ENCODE measurements at regions not wholly inside any gene's neighbourhood (a gene's known extent, or its start where the extent isn't known, plus 50 kb on each side); places are given as distances from the start of the nearest gene placed in this dataset.
"Not testable (repeated sequence)": the region's sequence is repeated elsewhere in the genome, so short reads cannot be mapped to it uniquely, and the experiment has no call there.

DNA sequence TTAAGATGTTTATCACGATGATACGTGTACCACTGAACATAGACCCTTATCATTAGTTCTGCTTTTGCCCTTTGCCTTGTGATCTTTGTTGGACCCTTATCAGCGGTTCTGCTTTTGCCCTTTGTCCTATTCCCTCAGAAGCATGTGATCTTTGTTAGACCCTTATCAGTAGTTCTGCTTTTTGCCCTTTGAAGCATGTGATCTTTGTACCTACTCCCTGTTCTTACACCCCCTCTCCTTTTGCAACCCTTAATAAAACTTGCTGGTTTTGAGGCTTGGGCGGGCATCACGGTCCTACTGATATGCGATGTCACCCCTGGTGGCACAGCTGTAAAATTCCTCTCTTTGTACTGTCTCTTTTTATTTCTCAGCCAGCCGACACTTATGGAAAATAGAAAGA lies 117.0 kb downstream of the SDHAF3 start:
- not testable (repeated sequence) for DNase-seq

GRCh38 chr7:97246317-97246716 lies 128.8 kb downstream of the SDHAF3 start:
- no peak for DNase-seq

- DNase-seq, result not testable (repeated sequence)
Measured at GRCh38 chr7:97258187-97258586, 140.7 kb downstream of the SDHAF3 start.

DNA sequence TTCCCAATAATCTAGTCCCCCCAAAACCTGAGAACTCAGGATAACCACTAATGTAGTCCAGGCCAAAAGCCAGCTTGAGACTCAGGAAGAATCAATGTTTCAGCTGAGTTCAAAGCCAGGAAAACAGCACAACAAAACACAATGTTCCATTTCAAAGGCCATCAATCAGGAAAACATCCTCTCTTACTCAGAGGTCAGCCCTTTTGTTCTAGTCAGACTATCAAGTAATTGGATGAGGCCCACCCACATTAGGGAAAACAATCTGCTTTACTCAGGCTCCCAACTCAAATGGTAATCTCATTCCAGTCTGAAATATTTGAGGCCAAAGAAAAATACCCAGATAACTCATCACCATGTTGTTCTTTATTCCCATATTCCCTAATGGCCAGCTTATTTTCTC lies 152.2 kb downstream of the SDHAF3 start:
- DNase-seq, result no peak

DNA sequence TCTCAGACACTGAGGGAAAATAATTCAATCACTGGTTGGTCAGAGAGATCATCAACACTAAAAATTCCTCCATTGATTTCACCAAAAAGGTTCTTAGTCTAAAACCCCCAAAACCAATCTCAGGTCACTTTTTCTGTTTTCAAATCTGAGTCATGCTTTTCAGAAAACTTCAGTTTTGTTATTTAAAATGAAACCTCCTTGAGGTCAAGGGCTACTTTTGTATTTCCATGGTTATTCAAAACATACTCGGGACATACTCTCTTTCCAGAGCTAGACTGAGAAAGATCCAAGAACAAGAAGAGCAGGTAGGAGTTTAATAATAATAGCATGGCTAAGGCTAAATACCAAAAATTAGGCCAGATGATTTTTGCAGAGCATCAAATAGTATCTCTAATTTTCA lies 152.8 kb downstream of the SDHAF3 start:
- DNase-seq, result no peak

DNA sequence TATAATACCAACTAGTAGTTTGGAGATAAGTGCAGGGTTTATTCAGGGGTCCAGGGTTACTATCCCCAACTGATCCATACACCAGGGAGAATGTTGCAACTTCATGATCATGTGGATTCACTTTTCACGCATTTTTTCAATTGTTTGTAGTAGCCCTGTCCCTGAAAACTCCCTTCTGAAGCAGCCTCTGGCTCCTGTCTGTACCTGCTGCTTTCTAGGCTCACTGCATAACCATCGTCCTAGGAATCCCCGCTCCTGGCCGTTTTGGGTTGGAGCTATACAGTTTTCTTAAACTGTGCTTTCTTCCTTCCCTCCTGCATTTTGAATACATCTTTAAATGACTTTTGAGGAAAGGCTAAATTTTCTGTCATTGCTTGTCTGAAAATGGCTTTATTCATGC lies 154.1 kb downstream of the SDHAF3 start:
- no peak for DNase-seq

- no peak for DNase-seq
Measured at GRCh38 chr7:97272237-97272975, 154.9 kb downstream of the SDHAF3 start.

- no peak for DNase-seq
Measured at GRCh38 chr7:97275475-97275874, 158.0 kb downstream of the SDHAF3 start.

DNA sequence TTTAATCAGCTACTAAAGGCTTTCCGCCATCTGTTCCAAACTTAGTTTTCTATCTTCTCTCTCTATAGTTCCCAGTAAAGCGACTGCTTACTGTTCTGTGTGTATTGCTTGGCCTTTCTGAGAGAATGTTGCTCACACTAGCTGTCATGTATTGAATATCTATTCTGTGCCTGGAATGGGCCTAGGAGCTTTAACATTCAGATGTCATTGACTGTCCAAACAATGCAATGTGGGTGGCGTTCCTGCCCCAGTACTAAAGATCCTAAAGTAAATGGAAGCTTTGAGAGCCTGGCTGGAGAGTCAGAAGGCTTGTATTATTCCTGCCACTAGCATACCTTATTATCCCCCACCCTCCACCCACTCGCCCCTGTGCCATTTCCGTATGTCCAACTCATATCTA lies 163.5 kb downstream of the SDHAF3 start:
- no peak for DNase-seq

DNA sequence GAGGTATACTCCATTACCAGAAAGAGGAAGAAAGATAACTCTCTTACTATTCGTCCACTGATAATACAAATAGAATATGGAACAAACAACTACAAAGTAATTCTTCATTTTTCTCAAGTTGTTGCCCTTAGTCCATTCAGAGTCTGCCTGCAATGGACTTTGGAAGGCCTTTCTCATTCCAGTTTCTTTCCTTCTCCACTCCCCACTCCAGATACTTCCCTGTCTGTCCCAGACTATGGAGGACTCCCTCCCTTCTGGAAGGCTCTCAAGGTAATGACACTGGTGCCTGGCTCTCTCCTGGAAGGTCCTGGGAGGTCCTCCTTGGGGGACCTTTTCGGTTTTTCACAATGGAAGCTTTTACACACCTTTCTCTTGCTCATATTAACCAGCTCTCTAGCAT lies 167.8 kb downstream of the SDHAF3 start:
- DNase-seq, result no peak

DNA sequence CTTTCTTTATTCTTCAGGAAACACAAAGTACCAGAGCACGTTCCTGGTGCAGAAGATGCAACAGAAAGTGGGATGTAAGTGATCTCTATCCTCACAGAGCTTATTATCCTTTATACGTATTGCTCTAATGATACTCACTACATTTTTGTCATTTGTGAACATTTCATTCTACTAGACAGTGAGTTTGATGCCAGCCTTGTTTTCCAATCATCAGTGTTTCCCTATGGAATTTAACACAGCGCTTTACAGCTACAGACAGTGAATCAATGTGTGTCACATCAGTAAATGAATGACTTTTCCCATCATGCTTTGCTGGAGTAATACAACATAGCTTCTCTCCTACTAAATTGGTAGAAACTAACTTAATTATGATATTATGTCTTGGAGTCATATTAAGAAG lies 175.5 kb downstream of the SDHAF3 start:
- DNase-seq, result no peak

DNA sequence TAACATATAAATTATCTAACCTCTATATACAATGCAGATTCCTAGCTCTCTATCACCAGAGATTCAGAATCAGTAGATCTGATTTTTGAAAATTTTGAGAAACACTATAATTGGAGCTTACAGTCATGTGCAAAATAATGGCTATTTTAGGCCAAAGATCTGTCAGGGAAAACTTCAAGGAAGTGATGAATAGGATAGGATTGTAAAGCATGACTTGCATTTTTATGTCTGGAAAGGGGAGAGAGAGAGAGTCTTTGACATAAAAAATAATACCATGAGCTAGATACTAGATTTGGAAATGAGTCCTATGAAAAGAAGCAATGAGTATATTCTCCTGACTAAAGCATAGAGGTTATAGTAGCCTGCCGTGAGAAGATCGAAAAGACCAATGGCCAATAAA lies 181.1 kb downstream of the SDHAF3 start:
- no peak for DNase-seq

- DNase-seq, result no peak
Measured at GRCh38 chr7:97305589-97305988, 188.1 kb downstream of the SDHAF3 start.

DNA sequence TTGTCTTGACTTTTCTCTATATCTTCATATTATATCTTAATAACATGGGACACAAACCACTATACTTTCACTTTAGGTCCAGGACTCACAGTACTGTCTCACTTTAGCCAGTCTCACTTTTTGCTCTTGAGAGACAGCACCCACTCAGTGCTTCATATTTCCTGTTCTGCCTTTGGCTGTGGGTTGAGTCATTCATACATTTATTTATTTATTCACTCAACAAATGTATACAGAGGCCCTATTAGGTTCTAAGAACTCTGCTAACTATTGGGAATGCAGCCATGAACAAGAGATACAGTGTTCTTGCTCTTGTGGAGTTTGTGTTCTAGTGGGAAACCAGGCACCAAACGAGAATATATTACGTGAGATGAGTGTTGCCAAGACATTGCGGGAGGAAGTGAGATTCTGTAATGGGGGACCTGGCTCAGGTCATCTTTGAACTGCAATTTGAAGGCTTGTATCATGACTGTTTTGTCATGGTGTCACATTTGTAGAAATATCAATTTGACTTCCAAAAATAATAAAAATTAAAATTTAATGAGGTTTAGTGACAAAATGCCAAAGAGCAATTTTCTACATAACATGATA lies 190.1 kb downstream of the SDHAF3 start:
- no peak for DNase-seq

DNA sequence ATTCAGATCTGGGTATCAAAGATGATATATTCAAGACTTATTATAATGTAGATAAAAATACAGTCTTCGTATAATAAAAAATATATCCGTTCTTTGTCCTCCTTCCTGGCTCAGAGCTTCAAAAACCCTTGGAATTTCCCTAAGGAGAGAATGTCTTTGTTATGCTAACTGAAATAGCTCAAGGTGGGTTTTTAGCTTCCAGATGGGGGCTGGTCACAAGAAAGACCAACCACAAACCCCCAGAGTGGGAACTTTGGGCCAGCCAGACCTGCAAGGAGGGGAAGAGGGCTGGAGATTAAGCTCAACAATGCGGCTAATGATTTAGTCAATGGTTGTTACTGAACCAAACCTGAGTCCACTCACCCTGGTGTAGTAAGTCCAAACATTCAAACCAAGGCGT lies 196.4 kb downstream of the SDHAF3 start:
- no peak for DNase-seq

- no peak for DNase-seq
Measured at GRCh38 chr7:97317575-97317974, 200.1 kb downstream of the SDHAF3 start.

DNA sequence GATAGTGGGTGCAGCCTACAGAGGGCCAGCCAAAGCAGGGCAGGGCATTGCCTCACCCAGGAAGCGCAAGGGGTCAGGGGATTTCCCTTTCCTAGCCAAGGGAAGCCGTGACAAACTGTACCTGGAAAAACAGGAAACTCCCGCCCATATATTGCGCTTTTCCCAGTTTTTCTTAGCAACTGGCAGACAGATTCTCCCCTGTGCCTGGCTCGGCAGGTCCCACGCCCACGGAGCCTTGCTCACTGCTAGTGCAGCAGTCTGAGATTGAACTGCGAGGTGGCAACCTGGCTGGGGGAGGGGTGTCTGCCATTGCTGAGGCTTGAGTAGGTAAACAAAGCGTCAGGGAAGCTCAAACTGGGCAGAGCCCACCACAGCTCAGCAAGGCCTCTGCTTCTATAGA lies 212.4 kb downstream of the SDHAF3 start:
- DNase-seq, result not testable (repeated sequence)

- DNase-seq, result no peak
Measured at GRCh38 chr7:97337849-97338248, 220.4 kb downstream of the SDHAF3 start.

GRCh38 chr7:97342512-97342911 lies 225.0 kb downstream of the SDHAF3 start:
- no peak for DNase-seq

GRCh38 chr7:97346349-97346748 lies 228.9 kb downstream of the SDHAF3 start:
- no peak for DNase-seq

DNA sequence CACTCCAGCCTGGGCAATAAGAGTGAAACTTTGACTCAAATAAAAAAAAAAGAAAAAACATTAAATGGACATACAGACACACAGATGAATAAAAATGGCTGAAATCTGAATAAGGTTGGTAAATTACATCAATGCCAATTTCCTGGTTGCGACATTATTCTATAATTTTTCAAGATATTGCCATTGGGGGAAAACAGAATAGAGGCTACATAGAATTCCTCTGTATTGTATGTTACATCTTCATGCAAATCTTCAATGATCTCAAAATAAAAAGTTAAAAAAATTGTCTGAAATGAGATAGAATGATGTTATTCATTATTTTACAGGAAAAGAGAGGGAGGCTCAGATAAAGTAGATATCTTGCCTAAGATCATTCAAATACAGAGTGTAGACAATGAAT lies 234.0 kb downstream of the SDHAF3 start:
- DNase-seq, result no peak

- DNase-seq, result no peak
Measured at GRCh38 chr7:97357459-97357858, 240.0 kb downstream of the SDHAF3 start.

- no peak for DNase-seq
Measured at GRCh38 chr7:97372882-97373281, 255.4 kb downstream of the SDHAF3 start.

DNA sequence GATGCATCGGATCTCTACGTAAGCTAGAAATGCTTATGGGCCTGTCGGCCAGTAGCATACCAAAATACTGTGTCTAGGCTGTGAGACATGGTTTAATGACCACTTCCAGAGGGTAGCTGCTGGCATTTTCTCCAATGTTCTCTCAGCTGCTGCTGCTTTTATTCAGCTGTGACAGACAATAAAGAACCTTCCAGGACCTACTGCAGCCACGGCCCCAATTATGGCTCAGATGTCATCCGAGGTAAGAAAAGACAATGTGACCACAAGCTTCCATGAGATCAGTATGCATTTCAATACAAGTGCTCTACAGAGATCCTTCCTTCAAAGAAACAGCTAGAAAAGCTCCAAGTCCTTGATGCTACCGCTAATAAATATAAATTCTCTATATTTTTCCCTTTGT lies 256.2 kb downstream of the SDHAF3 start:
- DNase-seq, result no peak

DNA sequence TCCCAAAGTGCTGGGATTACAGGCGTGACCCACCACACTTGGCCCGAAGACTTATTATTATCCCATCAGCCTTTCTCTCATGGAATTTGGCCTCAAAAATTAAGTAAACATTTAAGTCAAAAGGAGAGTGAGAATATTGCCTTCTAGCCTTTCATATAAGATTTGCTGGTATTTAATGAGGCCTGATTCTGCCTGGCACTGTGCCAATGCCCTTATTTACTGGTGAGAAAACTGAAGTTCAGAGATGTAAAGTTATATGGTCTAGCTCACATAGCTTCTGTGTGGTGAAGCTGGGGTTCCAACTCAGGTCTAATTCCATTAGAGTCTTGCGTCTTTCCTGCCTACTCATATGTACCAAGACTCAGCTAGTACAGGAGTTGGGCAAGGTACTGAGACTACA lies 260.2 kb downstream of the SDHAF3 start:
- no peak for DNase-seq

Measured in NCI-H1694 treated with DMSO at 0.1 percent for 48 hours (cell line).